K562 (cell line): ENCODE measurements at regions not wholly inside any gene's neighbourhood (a gene's known extent, or its start where the extent isn't known, plus 50 kb on each side); places are given as distances from the start of the nearest gene placed in this dataset.

ENCODE experiments used
- ATAC-seq: fragments of 200-7000 bp; cut with Tn5 transposase; 3 replicates; pipeline ENCODE4 v1.9.1; 2020; ENCODE audit warnings: moderate library complexity
- BruUV-seq: library from RNA; stranded (reverse); fragments of 400-500 nt; replicated peaks from 2 replicates; lab custom pipeline; 2021; lab: Mats Ljungman, UMichigan
- CTCF ChIA-PET: fragments of 300-600 bp; formaldehyde crosslinking; extraction: SDS; loops from one replicate; lab custom pipeline; 2021; ENCODE audit warnings: low intra/inter-chr PET ratio; lab: Yijun Ruan, JAX
- POLR2A ChIA-PET: fragments of 300-600, 350-650 bp; sonication (Branson Sonifier 250); formaldehyde crosslinking; extraction: SDS; loops from one replicate; lab custom pipeline; 2021; ENCODE audit warnings: antibody characterized with exemption, inconsistent platforms; lab: Yijun Ruan, JAX
- DNase-seq, 4 experiments: peaks; one replicate each; pipeline versions ENCODE4 v3.0.0 to v3.0.0-alpha.2; 2011 to 2018; ENCODE audit warnings: low spot score in 3 of 4, mixed read lengths in 3 of 4; ENCODE audit errors: extremely low read depth in 1 of 4
- FAIRE-seq: peaks from 2 replicates; lab custom pipeline; 2011; peaks lifted over from hg19 to GRCh38; lab: Jason Lieb, UNC
- H2AFZ ChIP-seq: 2 replicates; pipeline ENCODE4 v1.6.0; 2011; ENCODE audit warnings: low read depth, low read length, control low read depth, inconsistent platforms
- H3K27ac ChIP-seq: fragments of 200-600 bp; 3 replicates; pipeline ENCODE4 v1.8.0; 2011; ENCODE audit warnings: low read depth, mild to moderate bottlenecking, control low read depth, inconsistent platforms, low read length, moderate library complexity, mixed read lengths; ENCODE audit errors: extremely low read depth
- H3K27me3 ChIP-seq, 2 experiments: fragments of 300-600 bp in 1 of 2; 2 replicates in 1 of 2; 3 replicates in 1 of 2; pipeline versions ENCODE4 v1.6.0 to v1.8.0; 2011; ENCODE audit warnings: inconsistent platforms in 2 of 2, low read length in 2 of 2, mild to moderate bottlenecking in 1 of 2, mixed read lengths in 1 of 2, moderate library complexity in 1 of 2; ENCODE audit not compliant: control insufficient read depth in 2 of 2, insufficient read depth in 2 of 2
- H3K36me3 ChIP-seq: fragments of 300-600 bp; 3 replicates; pipeline ENCODE4 v1.8.0; 2011; ENCODE audit warnings: mild to moderate bottlenecking, low read length, inconsistent platforms; ENCODE audit not compliant: control insufficient read depth, insufficient read depth
- H3K4me1 ChIP-seq, 2 experiments: fragments of 200-600 bp in 1 of 2; replicated peaks in 1 of 2; 2 replicates in 1 of 2; 3 replicates in 1 of 2; pipeline versions ENCODE4 v1.5.1 to v1.8.0; 2011; ENCODE audit warnings: inconsistent platforms in 2 of 2, low read length in 2 of 2, mild to moderate bottlenecking in 1 of 2, mixed read lengths in 1 of 2, moderate library complexity in 1 of 2; ENCODE audit not compliant: control insufficient read depth in 2 of 2, insufficient read depth in 2 of 2
- H3K4me2 ChIP-seq: 2 replicates; pipeline ENCODE4 v1.6.1; 2011; ENCODE audit warnings: low read length, control low read depth, inconsistent platforms, mixed read lengths; ENCODE audit not compliant: insufficient read depth
- H3K4me3 ChIP-seq: fragments of 200-600 bp; sonication (generic), shearing (Covaris generic); 2 replicates; pipeline ENCODE4 v1.5.1; 2016; ENCODE audit warnings: control low read depth, inconsistent platforms
- H3K79me2 ChIP-seq: fragments of 200-600 bp; 3 replicates; pipeline ENCODE4 v1.8.0; 2011; ENCODE audit warnings: low read length, inconsistent platforms; ENCODE audit not compliant: control insufficient read depth, insufficient read depth
- H3K9ac ChIP-seq, 2 experiments: 2 replicates each; pipeline versions ENCODE4 v1.6.0 to v1.6.1; 2011; ENCODE audit warnings: low read depth in 2 of 2, low read length in 2 of 2, control low read depth in 1 of 2, inconsistent platforms in 1 of 2, mild to moderate bottlenecking in 1 of 2, mixed read lengths in 1 of 2; ENCODE audit not compliant: insufficient read depth in 1 of 2
- H3K9me1 ChIP-seq: one replicate; pipeline ENCODE4 v1.6.0; 2011; ENCODE audit warnings: inconsistent platforms, mild to moderate bottlenecking, low read length, moderate library complexity; ENCODE audit not compliant: control insufficient read depth, insufficient read depth
- H3K9me3 ChIP-seq: replicated peaks from 2 replicates; pipeline ENCODE4 v1.5.1; 2011; ENCODE audit warnings: low read depth, low read length, inconsistent platforms; ENCODE audit not compliant: control insufficient read depth, insufficient read depth
- H4K20me1 ChIP-seq: replicated peaks from 2 replicates; pipeline ENCODE4 v1.6.1; 2011; ENCODE audit warnings: low read length, inconsistent platforms, mixed read lengths; ENCODE audit not compliant: control insufficient read depth, insufficient read depth
- BRD4 ChIP-seq: fragments of 200-600 bp; sonication (generic); IDR thresholded peaks from 2 replicates; pipeline ENCODE4 v1.6.1; 2017; ENCODE audit warnings: inconsistent platforms
- E2F3 ChIP-seq: fragments of 250-450 bp; sonication (Bioruptor Pico); IDR thresholded peaks from 2 replicates; pipeline ENCODE4 v1.4.0; 2020; ENCODE audit warnings: mild to moderate bottlenecking
- ESRRA ChIP-seq: fragments of 450-650 bp; IDR thresholded peaks from 2 replicates; pipeline ENCODE4 v1.6.1; 2014; ENCODE audit warnings: low read depth, mild to moderate bottlenecking, moderate library complexity, borderline replicate concordance
- FOXA1 ChIP-seq: fragments of 450-650 bp; IDR thresholded peaks from 2 replicates; pipeline ENCODE4 v1.6.1; 2016; ENCODE audit warnings: mild to moderate bottlenecking, borderline replicate concordance
- FOXA3 ChIP-seq, 2 experiments: fragments of 450-650 bp in 1 of 2; sonication (generic) in 1 of 2; formaldehyde crosslinking; IDR thresholded peaks in 1 of 2; conservative IDR thresholded peaks in 1 of 2; 2 replicates each; pipeline versions ENCODE4 v1.4.0 to v1.8.0; 2020 to 2022; ENCODE audit warnings: mild to moderate bottlenecking in 2 of 2, missing genetic modification reagents in 1 of 2
- GATAD2A ChIP-seq: fragments of 450-650 bp; IDR thresholded peaks from 2 replicates; pipeline ENCODE4 v1.6.1; 2017
- HSF4 ChIP-seq: fragments of 250-450 bp; sonication (Bioruptor Pico); IDR thresholded peaks from 2 replicates; pipeline ENCODE4 v2.1.2; 2022; ENCODE audit warnings: mild to moderate bottlenecking, moderate library complexity, borderline replicate concordance
- KDM2B ChIP-seq: fragments of 250-450 bp; sonication (Bioruptor Pico); IDR thresholded peaks from 2 replicates; pipeline ENCODE4 v1.8.0; 2021; ENCODE audit warnings: mild to moderate bottlenecking, moderate library complexity
- MXI1 ChIP-seq: IDR thresholded peaks from 2 replicates; pipeline ENCODE4 v1.6.1; 2011; ENCODE audit warnings: low read depth, mild to moderate bottlenecking, improper control_type of control experiment, low read length
- NR4A1 ChIP-seq, 2 experiments: fragments of 250-450 bp in 1 of 2; fragments of 450-650 bp in 1 of 2; sonication (Bioruptor Pico) in 1 of 2; IDR thresholded peaks; 2 replicates each; pipeline versions ENCODE4 v1.4.0 to v1.6.1; 2016 to 2020; ENCODE audit warnings: mild to moderate bottlenecking in 2 of 2, missing compliant biosample characterization in 1 of 2, missing genetic modification characterization in 1 of 2, moderate library complexity in 1 of 2
- RFX7 ChIP-seq: fragments of 250-450 bp; sonication (Bioruptor Pico); IDR thresholded peaks from 2 replicates; pipeline ENCODE4 v1.5.1; 2021; ENCODE audit warnings: mild to moderate bottlenecking
- SIRT6 ChIP-seq: IDR thresholded peaks from one replicate; pipeline ENCODE4 v1.6.1; 2012; ENCODE audit warnings: low read depth, mild to moderate bottlenecking, control low read depth, inconsistent platforms, low read length, moderate library complexity
- XRCC5 ChIP-seq: fragments of 200-400 bp; formaldehyde crosslinking; IDR thresholded peaks from 2 replicates; pipeline ENCODE4 v1.6.1; 2017; ENCODE audit warnings: low read depth, mild to moderate bottlenecking, low read length
- ZKSCAN3 ChIP-seq: fragments of 250-450 bp; sonication (Bioruptor Pico); IDR thresholded peaks from 2 replicates; pipeline ENCODE4 v1.4.0; 2020
- ZNF507 ChIP-seq: conservative IDR thresholded peaks from 2 replicates; pipeline ENCODE4 v1.6.1; 2017; ENCODE audit warnings: missing genetic modification characterization, missing compliant biosample characterization
- ZNF699 ChIP-seq: fragments of 250-450 bp; sonication (Bioruptor Pico); IDR thresholded peaks from 2 replicates; pipeline ENCODE4 v1.8.0; 2021; ENCODE audit warnings: mild to moderate bottlenecking, moderate library complexity; ENCODE audit not compliant: insufficient replicate concordance
- ZNF75A ChIP-seq: fragments of 450-650 bp; formaldehyde crosslinking; IDR thresholded peaks from 2 replicates; pipeline ENCODE4 v1.4.0; 2020; ENCODE audit warnings: mild to moderate bottlenecking
- ZNF764 ChIP-seq: fragments of 250-450 bp; sonication (Bioruptor Pico); IDR thresholded peaks from 2 replicates; pipeline ENCODE4 v1.4.0; 2020; ENCODE audit warnings: low read depth, mild to moderate bottlenecking, moderate library complexity
- WGBS: fragments of 100-300 bp; shearing (Covaris generic); methylation state at CpG from one replicate; pipeline ENCODE4 v1.1.6; 2016; ENCODE audit warnings: low coverage, mixed read lengths; ENCODE audit not compliant: insufficient coverage; ENCODE audit errors: missing lambda C conversion rate; 5-methylcytosine and 5-hydroxymethylcytosine counted together
- in situ Hi-C: fragments of 300-500 bp; cut with MboI; formaldehyde crosslinking; loops from 4 replicates; pipeline ENCODE4 v1.15.0; 2018; ENCODE audit warnings: inconsistent platforms, mixed read lengths
- intact Hi-C: fragments of 100-400 bp; cut with micrococcal nuclease; formaldehyde crosslinking; loops from 2 replicates; pipeline ENCODE4 v1.14.2; 2022

DNA sequence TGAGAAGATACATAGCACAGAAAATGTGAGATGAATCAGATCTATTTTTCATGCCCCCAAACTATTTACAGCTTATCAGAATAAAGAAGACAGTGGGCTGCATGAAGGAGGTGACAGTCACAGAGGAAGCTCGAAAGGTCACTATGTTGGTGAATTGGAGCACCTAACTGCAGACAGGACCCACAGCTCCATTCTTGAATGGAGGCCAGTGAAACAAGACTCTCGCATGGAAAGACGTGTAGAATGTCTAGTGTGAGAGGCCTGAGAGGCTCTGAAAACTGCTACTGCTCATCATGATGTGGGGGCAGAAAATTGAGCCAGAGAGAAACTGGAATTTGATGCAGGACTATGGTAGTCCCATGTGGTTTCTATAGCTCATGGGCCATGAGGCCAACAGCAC is 60.3 kb upstream of the CCDC190 start:
- intact Hi-C loops = no loop called here
- Histone ChIP-seq H3K9me1 (no peaks in the 10 kb centered on the region), H4K20me1 (no peaks in the 10 kb centered on the region), H3K9ac (no peak overlapping the region), H3K4me1 (no peaks in the 10 kb centered on the region), H3K27ac (no peak overlapping the region)
- DNase-seq (no peak), ATAC-seq (no peak), FAIRE-seq (no peak)
- BruUV-seq = no TSS peak
- in situ Hi-C loops = no loop called here
- CTCF ChIA-PET = no interaction called here
- TF ChIP-seq MXI1 = no peak
- TF ChIP-seq E2F3 (CRISPR knock-in tag) = no peak
- TF ChIP-seq KDM2B (CRISPR knock-in tag) = no peak
- TF ChIP-seq ZNF75A (CRISPR knock-in tag) = no peak
- no peak for TF ChIP-seq HSF4 (CRISPR knock-in tag)
- TF ChIP-seq, all 486 proteins: peak for 0
- WGBS = 0% methylated on average over 3 of the region's 3 CpGs
- Histone ChIP-seq H3K27me3 (peaks cover 0 to 17% of the 10 kb centered on the region in 2 experiments; a peak in 2 of 5 replicates), H3K79me2 (no peaks in the 10 kb centered on the region), H3K4me3 (no peak overlapping the region), H2AFZ (no peak overlapping the region), H3K36me3 (no peaks in the 10 kb centered on the region), H3K9me3 (no peaks in the 10 kb centered on the region), H3K4me2 (no peak overlapping the region)
- POLR2A ChIA-PET = interaction anchor here (0.6 kb wide), 1 partner anchor 219 kb away, joined by 3 read pairs; no protein-coding TSS in a partner anchor

DNA sequence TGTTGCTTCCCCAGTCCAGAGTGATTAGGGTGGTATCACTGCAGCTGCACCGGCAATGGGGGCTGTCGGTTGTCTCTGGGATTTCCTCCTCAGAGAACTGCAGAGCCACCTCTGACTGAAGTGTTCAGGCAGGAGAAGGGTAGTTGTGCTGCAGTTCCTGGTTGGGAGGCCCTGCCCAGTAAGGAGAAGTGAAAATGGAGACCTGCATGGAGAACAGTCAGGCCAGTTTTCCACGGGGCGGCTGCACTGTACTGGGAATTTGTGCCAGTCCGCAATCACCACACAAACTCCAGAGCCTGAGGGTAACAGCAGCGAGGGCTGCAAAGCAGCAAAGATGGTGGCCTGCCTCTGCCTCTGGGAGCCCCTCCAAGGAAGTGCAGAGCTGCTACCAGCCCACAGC is 58.1 kb upstream of the CCDC190 start:
- intact Hi-C loops (no loop called here), in situ Hi-C loops (no loop called here)
- ChIA-PET POLR2A (interaction anchor here (0.6 kb wide), 1 partner anchor 347 kb away, joined by 4 read pairs; no protein-coding TSS in a partner anchor), CTCF (no interaction called here)
- Histone ChIP-seq H2AFZ (no peak overlapping the region), H3K79me2 (no peaks in the 10 kb centered on the region), H3K4me2 (no peak overlapping the region), H3K4me3 (no peak overlapping the region), H3K9ac (no peak overlapping the region), H3K27ac (no peak overlapping the region), H3K4me1 (no peaks in the 10 kb centered on the region), H3K9me1 (no peaks in the 10 kb centered on the region), H4K20me1 (no peaks in the 10 kb centered on the region), H3K9me3 (no peaks in the 10 kb centered on the region), H3K36me3 (no peaks in the 10 kb centered on the region), H3K27me3 (peaks cover 0 to 17% of the 10 kb centered on the region in 2 experiments; a peak in 2 of 5 replicates)
- FAIRE-seq (no peak), ATAC-seq (no peak), DNase-seq (no peak)
- BruUV-seq = no TSS peak
- 0% methylated on average over 6 of the region's 6 CpGs for WGBS
- TF ChIP-seq ESRRA = no peak
- TF ChIP-seq RFX7 = no peak
- no peak for TF ChIP-seq FOXA3 (CRISPR knock-in tag; conservative IDR thresholded peaks at IDR 0.05 in 1 of 2, IDR thresholded peaks at IDR 0.05 in 1 of 2)
- TF ChIP-seq XRCC5 = no peak
- no peak for TF ChIP-seq ZNF507 (tag)
- TF ChIP-seq ZNF764 = no peak
- TF ChIP-seq NR4A1 (CRISPR knock-in tag; IDR thresholded peaks at IDR 0.05) = no peak
- TF ChIP-seq NR4A1 (tag; IDR thresholded peaks at IDR 0.05) = no peak
- no peak for TF ChIP-seq ZKSCAN3
- TF ChIP-seq GATAD2A = no peak
- TF ChIP-seq ZNF699 = no peak
- TF ChIP-seq SIRT6 = no peak
- TF ChIP-seq BRD4 = no peak
- TF ChIP-seq FOXA1 = no peak
